Tibial artery (tissue), 4 donors: ENCODE measurements at regions not wholly inside any gene's neighbourhood (a gene's known extent, or its start where the extent isn't known, plus 50 kb on each side); places are given as distances from the start of the nearest gene placed in this dataset.

Source experiments
- DNase-seq, 2 donors: peaks; one replicate each; pipeline ENCODE4 v3.0.0-alpha.2; 2019
- H3K27ac ChIP-seq, 2 donors: fragments of 200-600 bp; sonication (generic) in 1 of 2; 1 replicate in 1 of 2; 2 replicates in 1 of 2; pipeline ENCODE4 v1.5.1; 2018 to 2019; ENCODE audit warnings: mild to moderate bottlenecking in 1 of 2
- H3K27me3 ChIP-seq, 2 donors: fragments of 200-600 bp; sonication (generic) in 1 of 2; one replicate each; pipeline versions ENCODE4 v1.5.1 to v1.6.0; 2016 to 2019
- H3K36me3 ChIP-seq, 3 donors: fragments of 200-600 bp; sonication (generic) in 2 of 3; one replicate each; pipeline ENCODE4 v1.5.1; 2016 to 2019; ENCODE audit warnings: mild to moderate bottlenecking in 2 of 3
- H3K4me1 ChIP-seq, 4 donors: fragments of 200-600 bp; sonication (generic) in 2 of 4; 1 replicate in 3 of 4; 2 replicates in 1 of 4; pipeline ENCODE4 v1.5.1; 2016 to 2019
- H3K4me3 ChIP-seq, 2 donors: fragments of 200-600 bp; sonication (generic) in 1 of 2; 1 replicate in 1 of 2; 2 replicates in 1 of 2; pipeline ENCODE4 v1.5.1; 2018 to 2019; ENCODE audit warnings: mild to moderate bottlenecking in 2 of 2
- H3K9me3 ChIP-seq, 3 donors: fragments of 200-600 bp; sonication (generic) in 1 of 3; one replicate each; pipeline ENCODE4 v1.5.1; 2016 to 2019
- intact Hi-C: fragments of 100-400 bp; cut with DNase I; formaldehyde crosslinking; loops from one replicate; pipeline ENCODE4 v1.15.0; 2023; ENCODE audit warnings: low total_unique reads
- TF ChIP-seq, protein P1 (sequence below), 2 experiments: fragments of 200-600 bp in 1 of 2; fragments of 450-650 bp in 1 of 2; IDR thresholded peaks; one replicate each; pipeline ENCODE4 v1.5.1; 2017 to 2019; ENCODE audit warnings: antibody characterized with exemption in 2 of 2, mild to moderate bottlenecking in 1 of 2, moderate library complexity in 1 of 2

DNA sequence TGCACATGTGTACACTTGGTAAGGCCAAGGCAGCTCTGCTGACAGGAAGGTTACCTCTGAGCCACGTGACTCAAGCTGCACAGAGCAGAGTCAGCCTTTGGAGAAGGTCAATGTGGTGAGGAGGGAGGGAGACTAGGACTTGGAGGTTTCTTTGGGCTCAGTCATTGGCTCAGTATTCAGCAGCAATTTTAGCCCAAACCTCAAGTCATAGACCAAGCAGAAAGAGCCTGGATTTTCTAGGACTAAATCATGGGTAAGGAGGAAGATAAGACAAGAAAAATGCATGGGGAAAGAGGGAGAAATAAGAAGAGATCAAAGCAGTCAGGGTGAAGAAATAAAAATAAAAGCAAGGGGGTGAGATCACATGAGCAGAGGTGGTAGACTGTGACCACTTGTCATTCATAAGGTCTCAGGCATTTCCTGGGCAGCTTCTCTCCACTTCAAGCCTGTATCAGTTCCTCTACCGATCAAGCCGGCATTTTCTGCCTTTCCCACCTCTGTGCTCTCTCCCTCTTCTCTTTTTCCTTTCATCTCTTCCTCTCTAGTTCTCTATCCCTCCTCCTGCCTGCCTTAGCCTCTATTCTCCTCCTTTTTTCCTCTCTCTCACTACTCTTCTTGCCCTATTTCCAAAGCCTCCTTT lies 51.7 kb upstream of the DUSP10 start:
- H3K27me3 ChIP-seq, result no peaks in the 10 kb centered on the region
- H3K36me3 ChIP-seq, result no peaks in the 10 kb centered on the region
- DNase-seq, result no peak
- TF ChIP-seq, protein P1, sequence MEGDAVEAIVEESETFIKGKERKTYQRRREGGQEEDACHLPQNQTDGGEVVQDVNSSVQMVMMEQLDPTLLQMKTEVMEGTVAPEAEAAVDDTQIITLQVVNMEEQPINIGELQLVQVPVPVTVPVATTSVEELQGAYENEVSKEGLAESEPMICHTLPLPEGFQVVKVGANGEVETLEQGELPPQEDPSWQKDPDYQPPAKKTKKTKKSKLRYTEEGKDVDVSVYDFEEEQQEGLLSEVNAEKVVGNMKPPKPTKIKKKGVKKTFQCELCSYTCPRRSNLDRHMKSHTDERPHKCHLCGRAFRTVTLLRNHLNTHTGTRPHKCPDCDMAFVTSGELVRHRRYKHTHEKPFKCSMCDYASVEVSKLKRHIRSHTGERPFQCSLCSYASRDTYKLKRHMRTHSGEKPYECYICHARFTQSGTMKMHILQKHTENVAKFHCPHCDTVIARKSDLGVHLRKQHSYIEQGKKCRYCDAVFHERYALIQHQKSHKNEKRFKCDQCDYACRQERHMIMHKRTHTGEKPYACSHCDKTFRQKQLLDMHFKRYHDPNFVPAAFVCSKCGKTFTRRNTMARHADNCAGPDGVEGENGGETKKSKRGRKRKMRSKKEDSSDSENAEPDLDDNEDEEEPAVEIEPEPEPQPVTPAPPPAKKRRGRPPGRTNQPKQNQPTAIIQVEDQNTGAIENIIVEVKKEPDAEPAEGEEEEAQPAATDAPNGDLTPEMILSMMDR (IDR thresholded peaks at IDR 0.05), result no peak
- intact Hi-C loops, result no loop called here
- H3K9me3 ChIP-seq, result no peaks in the 10 kb centered on the region
- H3K27ac ChIP-seq, result no peak overlapping the region
- H3K4me1 ChIP-seq, result no peaks in the 10 kb centered on the region
- no peak overlapping the region for H3K4me3 ChIP-seq

DNA sequence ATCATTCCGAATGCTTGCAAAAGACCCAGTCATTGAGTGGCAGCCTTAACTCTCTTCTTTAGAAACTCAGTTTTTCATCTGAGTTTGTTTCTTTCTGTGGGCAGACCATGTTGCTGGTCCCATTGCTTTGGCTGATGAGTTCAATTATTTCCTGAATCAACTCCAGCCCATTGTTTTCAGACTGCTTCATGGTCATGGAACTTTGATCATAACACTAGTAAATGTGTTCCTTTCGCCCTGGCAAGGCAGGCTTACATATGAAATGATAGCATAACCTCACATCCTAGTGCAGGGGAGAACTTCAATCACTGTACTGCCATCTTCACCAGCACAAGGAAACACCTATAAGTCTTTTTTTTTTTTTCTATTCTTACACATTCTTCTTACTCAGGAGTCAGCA lies 50.0 kb upstream of the DUSP10 start:
- TF ChIP-seq, protein P1 (IDR thresholded peaks at IDR 0.05), result no peak
- Histone ChIP-seq H3K9me3 (no peaks in the 10 kb centered on the region), H3K36me3 (no peaks in the 10 kb centered on the region), H3K27ac (no peak overlapping the region), H3K27me3 (no peaks in the 10 kb centered on the region), H3K4me3 (no peak overlapping the region), H3K4me1 (no peaks in the 10 kb centered on the region)
- no peak for DNase-seq
- intact Hi-C loops, result no loop called here
